ENCODE measurements at regions not wholly inside any gene's neighbourhood (a gene's known extent, or its start where the extent isn't known, plus 50 kb on each side); places are given as distances from the start of the nearest gene placed in this dataset.

DNA sequence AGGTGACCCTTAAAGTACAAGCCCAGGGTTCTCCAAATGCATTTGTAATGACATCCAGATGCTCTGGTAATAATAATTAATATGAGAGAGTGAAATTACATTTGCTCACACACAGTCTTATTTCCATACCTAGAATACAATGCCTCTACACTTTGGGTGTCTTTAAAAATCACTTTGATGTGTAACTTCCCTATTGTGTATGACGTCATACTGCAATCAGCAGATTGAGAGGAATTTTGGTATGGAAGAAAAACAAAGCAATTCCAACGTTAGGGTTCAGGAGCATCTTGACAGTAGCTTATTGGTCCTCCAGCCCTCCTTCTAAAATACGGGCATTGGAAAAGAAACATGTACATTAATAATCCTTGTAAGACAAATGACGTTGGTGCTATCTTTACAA lies 670.6 kb upstream of the ZNF385D start:
- TF ChIP-seq CTCF (IDR thresholded peaks at IDR 0.05) (no peak), POLR2AphosphoS5 (IDR thresholded peaks at IDR 0.05) (no peak), POLR2A (IDR thresholded peaks at IDR 0.05) (no peak), EP300 (IDR thresholded peaks at IDR 0.05) (no peak)
